NCI-H1694 (cell line): ENCODE measurements at regions not wholly inside any gene's neighbourhood (a gene's known extent, or its start where the extent isn't known, plus 50 kb on each side); places are given as distances from the start of the nearest gene placed in this dataset.
A peak's percentile ranks its signal among the peaks of the same experiment; 100 is the strongest.

ENCODE experiments used
- DNase-seq: peaks from one replicate; lab custom pipeline; 2025; lab: John Stamatoyannopoulos, UW

GRCh38 chr14:27384124-27384523, 786.3 kb upstream of the NOVA1 start:
- DNase-seq: no peak

DNA sequence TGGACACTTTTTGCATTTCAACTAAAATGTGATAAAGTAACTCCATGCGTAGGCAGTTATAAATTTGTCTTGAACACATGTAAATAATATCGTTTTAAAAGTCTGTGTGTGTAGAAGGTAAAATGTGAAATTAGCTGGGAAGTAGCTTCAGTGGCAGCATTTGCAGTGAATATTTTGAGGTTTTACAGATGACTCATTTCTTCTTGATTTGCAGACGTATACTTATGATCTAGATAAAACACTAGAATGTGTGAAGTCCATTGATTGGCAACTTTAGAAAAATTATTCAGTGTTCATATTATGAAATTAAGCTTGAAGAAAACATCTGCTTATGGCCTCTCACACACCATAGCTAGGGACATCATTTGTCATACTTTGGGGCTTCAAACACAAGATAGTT, 788.6 kb upstream of the NOVA1 start:
- DNase-seq: no peak

- no peak for DNase-seq
These were observed 789.6 kb upstream of the NOVA1 start for GRCh38 chr14:27387463-27387862.

DNA sequence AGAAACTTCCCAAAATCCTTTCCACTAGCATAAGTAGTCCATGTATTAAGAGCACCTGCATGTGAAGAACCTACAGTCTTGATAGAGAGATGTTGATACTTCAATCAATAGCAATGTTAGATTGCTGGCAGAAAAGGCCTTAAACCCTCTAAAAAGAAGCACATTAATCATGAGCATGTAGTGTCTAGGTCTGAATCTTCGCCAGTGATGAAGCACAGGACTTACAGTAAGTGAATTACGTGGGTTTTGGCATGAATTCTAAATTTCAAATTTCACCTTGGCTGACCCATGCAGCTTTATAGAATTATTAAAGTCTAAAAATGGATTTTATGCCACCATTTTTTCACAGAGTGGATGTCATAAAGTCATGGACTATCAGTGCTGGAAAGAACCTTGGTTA, 791.6 kb upstream of the NOVA1 start:
- no peak for DNase-seq

DNA sequence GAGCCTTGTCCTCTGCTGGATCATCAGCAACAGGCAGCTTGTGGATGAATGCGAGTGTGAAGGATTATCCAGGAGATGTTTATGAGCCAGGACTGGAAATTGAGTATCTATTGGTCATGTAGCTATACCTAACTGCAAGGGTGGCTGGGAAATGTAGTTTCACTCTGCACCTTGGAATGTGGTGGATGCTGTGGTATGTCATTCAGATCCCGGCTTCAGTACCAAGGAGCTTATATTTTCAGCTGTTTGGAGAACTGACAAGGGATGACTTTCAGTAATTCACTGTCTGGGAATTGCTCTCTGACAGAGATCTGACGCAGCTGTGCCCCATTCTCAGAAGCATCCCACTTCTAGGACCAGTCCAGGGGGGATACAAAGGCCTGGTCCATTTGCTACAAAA, 792.3 kb upstream of the NOVA1 start:
- DNase-seq: no peak

GRCh38 chr14:27391331-27391730, 793.5 kb upstream of the NOVA1 start:
- DNase-seq: no peak

DNA sequence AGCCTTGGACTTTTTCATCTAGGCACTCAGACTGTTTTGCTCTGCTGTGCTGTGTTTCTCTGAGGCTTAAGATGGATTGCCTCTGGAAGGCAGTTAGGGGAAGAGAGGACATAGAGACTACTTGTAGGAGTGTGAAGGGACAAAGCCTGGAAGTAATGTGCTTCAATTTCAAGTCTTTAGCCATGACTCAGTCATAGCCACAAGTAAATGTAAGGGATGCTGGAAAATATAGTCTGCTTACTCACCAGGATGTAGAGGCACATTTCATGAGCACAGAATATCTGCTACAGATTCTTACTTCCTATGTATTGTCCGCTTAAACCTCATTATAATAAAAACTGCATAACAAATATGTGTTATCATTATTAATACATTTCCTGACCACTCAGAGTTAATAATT, 794.3 kb upstream of the NOVA1 start:
- DNase-seq: no peak

GRCh38 chr14:27409944-27410343, 812.1 kb upstream of the NOVA1 start:
- no peak for DNase-seq

DNA sequence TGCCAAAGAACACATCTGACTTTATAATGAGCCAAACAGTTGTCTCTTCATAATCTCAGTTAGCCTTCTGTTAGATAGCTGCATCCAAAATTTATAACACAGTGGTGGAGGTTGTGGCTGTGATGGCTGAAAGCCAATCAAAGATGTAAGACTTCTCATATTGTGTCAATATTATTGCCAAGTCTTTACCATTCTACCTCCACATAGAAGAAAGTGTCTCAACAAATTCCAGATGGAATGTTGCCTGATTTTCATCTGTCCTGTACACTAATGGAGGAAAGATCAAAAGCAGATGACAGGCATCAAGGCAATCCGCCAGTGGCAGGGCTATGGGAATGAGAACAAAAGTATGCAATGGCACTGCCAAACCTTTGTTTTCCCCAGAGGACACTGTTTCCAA, 813.1 kb upstream of the NOVA1 start:
- DNase-seq: no peak

- DNase-seq: no peak
These were observed 830.0 kb upstream of the NOVA1 start for GRCh38 chr14:27427796-27428195.

GRCh38 chr14:27435923-27436670, 838.3 kb upstream of the NOVA1 start:
- no peak for DNase-seq

DNA sequence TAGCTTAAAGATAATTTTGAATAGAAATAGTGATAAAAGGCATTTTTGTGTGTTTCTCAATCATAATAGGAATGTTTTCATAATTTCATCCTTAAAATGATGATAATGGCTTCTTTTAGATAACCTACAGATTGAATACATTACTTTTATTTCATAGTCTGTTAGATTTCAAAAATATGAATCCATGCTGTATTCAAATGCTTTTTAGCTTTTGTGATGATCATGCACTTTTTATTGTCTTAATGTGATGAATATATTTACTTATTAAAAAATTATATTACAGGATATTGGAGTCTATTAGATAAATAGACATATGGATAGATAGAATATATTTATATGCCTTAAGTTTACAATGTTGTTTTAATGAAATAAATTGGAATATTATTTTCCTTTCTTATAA, 886.8 kb upstream of the NOVA1 start:
- no peak for DNase-seq

DNA sequence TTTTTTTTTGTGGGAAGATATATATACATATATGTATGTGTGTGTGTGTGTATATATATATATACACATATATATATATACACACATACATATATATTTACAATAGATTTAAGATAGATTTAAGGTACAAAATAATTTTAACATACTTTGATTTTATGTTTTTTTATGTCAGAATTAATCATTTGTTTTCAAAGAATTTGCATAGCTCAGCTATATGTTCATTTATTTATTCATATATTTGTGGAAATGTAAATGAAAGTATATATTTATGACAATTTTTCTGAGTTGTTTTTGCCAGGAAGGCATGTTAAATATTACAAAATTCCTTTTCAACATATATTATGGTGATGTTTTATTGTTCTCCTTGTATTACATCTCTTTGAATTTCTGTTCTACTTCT, 887.4 kb upstream of the NOVA1 start:
- DNase-seq: no peak

- DNase-seq: no peak
These were observed 908.4 kb upstream of the NOVA1 start for GRCh38 chr14:27506272-27506671.

- peak; percentile 69 for DNase-seq
These were observed 930.5 kb upstream of the NOVA1 start for GRCh38 chr14:27528328-27528727.

GRCh38 chr14:27536748-27537147, 938.9 kb upstream of the NOVA1 start:
- no peak for DNase-seq

GRCh38 chr14:27546111-27546510, 948.3 kb upstream of the NOVA1 start:
- DNase-seq: no peak

GRCh38 chr14:27553790-27554189, 956.0 kb upstream of the NOVA1 start:
- no peak for DNase-seq

DNA sequence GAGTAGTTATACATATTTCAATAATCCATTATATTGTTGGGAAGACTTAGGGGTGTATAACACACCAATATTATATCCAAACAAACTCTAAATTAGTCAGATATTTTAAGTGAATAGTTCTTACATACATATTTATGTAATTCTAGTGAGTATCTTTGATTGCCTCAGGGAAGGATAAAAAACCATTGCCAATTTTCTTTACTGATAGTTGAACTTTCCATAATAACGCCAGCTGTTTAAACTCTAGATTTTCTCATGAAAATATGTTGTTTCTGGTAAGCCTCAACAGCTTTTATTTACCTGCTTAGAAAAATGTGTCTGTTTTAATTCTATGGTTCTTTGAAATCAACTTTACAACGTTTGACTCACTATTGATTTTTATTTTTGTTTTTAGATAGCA, 959.6 kb upstream of the NOVA1 start:
- DNase-seq: no peak

GRCh38 chr14:27559848-27560247, 962.0 kb upstream of the NOVA1 start:
- DNase-seq: no peak

GRCh38 chr14:27566843-27567382, 969.1 kb upstream of the NOVA1 start:
- no peak for DNase-seq

- no peak for DNase-seq
These were observed 975.2 kb upstream of the NOVA1 start for GRCh38 chr14:27573018-27573417.

GRCh38 chr14:27587103-27587502, 989.3 kb upstream of the NOVA1 start:
- DNase-seq: no peak

DNA sequence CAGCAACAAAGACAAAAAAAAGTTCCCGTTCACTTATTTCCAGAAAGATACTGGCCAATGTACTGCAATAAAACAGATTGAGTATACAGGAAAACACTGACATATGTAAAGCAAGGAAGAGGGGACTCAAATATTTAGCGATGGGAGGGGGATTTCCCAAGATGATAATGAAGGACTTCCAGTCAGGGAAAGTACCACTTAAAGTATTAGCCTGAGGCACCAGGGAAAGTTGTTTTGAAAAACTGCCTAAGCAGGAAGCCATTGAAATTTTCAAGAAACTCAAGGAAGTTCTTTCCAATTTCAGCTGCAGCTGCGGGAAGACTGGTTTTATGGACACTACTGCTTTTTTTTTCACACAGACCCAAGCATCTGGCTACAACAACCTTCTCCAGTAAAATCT, 1007.4 kb upstream of the NOVA1 start:
- no peak for DNase-seq
